Sigmoid colon (tissue), 6 donors: ENCODE measurements at regions not wholly inside any gene's neighbourhood (a gene's known extent, or its start where the extent isn't known, plus 50 kb on each side); places are given as distances from the start of the nearest gene placed in this dataset.
"Not testable (repeated sequence)": the region's sequence is repeated elsewhere in the genome, so short reads cannot be mapped to it uniquely, and the experiment has no call there.

Experiments used
- DNase-seq: peaks from one replicate; pipeline ENCODE4 v3.0.0-alpha.2; 2019
- H3K27ac ChIP-seq, 4 donors: fragments of 200-600 bp; sonication (generic); one replicate each; pipeline ENCODE4 v1.5.1; 2016 to 2019; ENCODE audit warnings: mild to moderate bottlenecking in 1 of 4
- H3K27me3 ChIP-seq, 3 donors: fragments of 200-600 bp; sonication (generic); one replicate each; pipeline ENCODE4 v1.5.1; 2019; ENCODE audit warnings: mild to moderate bottlenecking in 1 of 3
- H3K36me3 ChIP-seq, 4 donors: fragments of 200-600 bp; sonication (generic); one replicate each; pipeline ENCODE4 v1.5.1; 2016 to 2019
- H3K4me1 ChIP-seq, 4 donors: fragments of 200-600 bp; sonication (generic); one replicate each; pipeline ENCODE4 v1.5.1; 2017 to 2019
- H3K4me3 ChIP-seq, 4 donors: fragments of 200-600 bp; sonication (generic); one replicate each; pipeline ENCODE4 v1.5.1; 2017 to 2019; ENCODE audit warnings: mild to moderate bottlenecking in 2 of 4, moderate library complexity in 1 of 4
- H3K9me3 ChIP-seq, 4 donors: fragments of 200-600 bp in 3 of 4; sonication (generic) in 3 of 4; one replicate each; pipeline versions ENCODE4 v1.5.1 to v1.6.1; 2013 to 2019
- CTCF ChIP-seq, 4 experiments: fragments of 450-650 bp in 3 of 4; fragments of 200-600 bp in 1 of 4; IDR thresholded peaks; one replicate each; pipeline ENCODE4 v1.5.1; 2016 to 2019; ENCODE audit warnings: antibody characterized with exemption in 4 of 4, mild to moderate bottlenecking in 3 of 4, moderate library complexity in 2 of 4
- EP300 ChIP-seq, 4 donors: sonication (generic); formaldehyde crosslinking; IDR thresholded peaks; one replicate each; pipeline ENCODE4 v1.6.1; 2017; ENCODE audit warnings: antibody characterized with exemption in 4 of 4
- POLR2A ChIP-seq, 2 donors: fragments of 450-650 bp; IDR thresholded peaks; one replicate each; pipeline ENCODE4 v1.6.1; 2016; ENCODE audit warnings: antibody characterized with exemption in 2 of 2, mild to moderate bottlenecking in 2 of 2, moderate library complexity in 2 of 2
- POLR2AphosphoS5 ChIP-seq, 4 donors: sonication (generic); formaldehyde crosslinking; IDR thresholded peaks; one replicate each; pipeline ENCODE4 v1.6.1; 2017; ENCODE audit warnings: antibody characterized with exemption in 4 of 4
- WGBS, 2 donors: extraction: QIAGEN DNeasy Blood & Tissue Kit; methylation state at CpG; one replicate each; pipeline ENCODE4 v1.1.7; 2013; 5-methylcytosine and 5-hydroxymethylcytosine counted together
- intact Hi-C: fragments of 100-400 bp; cut with DNase I; formaldehyde crosslinking; loops from one replicate; pipeline ENCODE4 v1.15.1; 2023
- donor health status: healthy with polysubstance abuse.
- donor health status: healthy.

GRCh38 chr17:6373599-6373998 is 61.3 kb downstream of the AIPL1 start:
- H3K27me3 ChIP-seq, DNase-seq, H3K4me3 ChIP-seq, H3K4me1 ChIP-seq, H3K27ac ChIP-seq, H3K9me3 ChIP-seq, H3K36me3 ChIP-seq, intact Hi-C loops: not testable (repeated sequence)
- WGBS, 2 donors, result 86% methylated on average over 4 of the region's 4 CpGs

- DNase-seq, result no peak
- H3K9me3 ChIP-seq, result no peaks in the 10 kb centered on the region
- H3K27me3 ChIP-seq, result peaks cover 0 to 6% (median 0%) of the 10 kb centered on the region in 3 donors
- no peak overlapping the region for H3K4me3 ChIP-seq
- intact Hi-C loops, result no loop called here
- H3K27ac ChIP-seq, result no peak overlapping the region
- no peaks in the 10 kb centered on the region for H3K36me3 ChIP-seq
- no peaks in the 10 kb centered on the region for H3K4me1 ChIP-seq
- TF ChIP-seq POLR2A (IDR thresholded peaks at IDR 0.05) (no peak), POLR2AphosphoS5 (IDR thresholded peaks at IDR 0.05) (no peak), EP300 (IDR thresholded peaks at IDR 0.05) (no peak), CTCF (IDR thresholded peaks at IDR 0.05) (no peak)
- 47 to 69% methylated on average over 2 of the region's 2 CpGs for WGBS, 2 donors
Observed at GRCh38 chr17:6366221-6366666, 68.7 kb downstream of the AIPL1 start.

GRCh38 chr17:6365200-6365943 is 69.5 kb downstream of the AIPL1 start:
- Histone ChIP-seq H3K36me3 (no peaks in the 10 kb centered on the region), H3K27ac (no peak overlapping the region), H3K4me3 (no peak overlapping the region), H3K27me3 (peaks cover 0 to 6% (median 0%) of the 10 kb centered on the region in 3 donors), H3K4me1 (no peaks in the 10 kb centered on the region), H3K9me3 (no peaks in the 10 kb centered on the region)
- no peak for DNase-seq
- no peak for TF ChIP-seq EP300 (IDR thresholded peaks at IDR 0.05)
- no peak for TF ChIP-seq POLR2AphosphoS5 (IDR thresholded peaks at IDR 0.05)
- TF ChIP-seq POLR2A (IDR thresholded peaks at IDR 0.05), result no peak
- TF ChIP-seq CTCF (IDR thresholded peaks at IDR 0.05), result no peak
- intact Hi-C loops, result no loop called here
- 29% methylated on average over 13 of the region's 13 CpGs for WGBS, 2 donors

- H3K4me1 ChIP-seq, result no peaks in the 10 kb centered on the region
- no peak for DNase-seq
- no peak overlapping the region for H3K4me3 ChIP-seq
- no peaks in the 10 kb centered on the region for H3K9me3 ChIP-seq
- intact Hi-C loops, result no loop called here
- 65 to 78% methylated on average over 5 of the region's 5 CpGs for WGBS, 2 donors
- H3K27me3 ChIP-seq, result peaks cover 0 to 6% (median 0%) of the 10 kb centered on the region in 3 donors
- no peak overlapping the region for H3K27ac ChIP-seq
- TF ChIP-seq CTCF (IDR thresholded peaks at IDR 0.05), result no peak
- TF ChIP-seq POLR2A (IDR thresholded peaks at IDR 0.05), result no peak
- no peak for TF ChIP-seq EP300 (IDR thresholded peaks at IDR 0.05)
- TF ChIP-seq POLR2AphosphoS5 (IDR thresholded peaks at IDR 0.05), result no peak
- H3K36me3 ChIP-seq, result no peaks in the 10 kb centered on the region
Observed at GRCh38 chr17:6361733-6362132, 73.2 kb downstream of the AIPL1 start.

- H3K4me3 ChIP-seq, result no peak overlapping the region
- H3K27ac ChIP-seq, result no peak overlapping the region
- no peaks in the 10 kb centered on the region for H3K9me3 ChIP-seq
- H3K36me3 ChIP-seq, result no peaks in the 10 kb centered on the region
- 75 to 86% methylated on average over 3 of the region's 3 CpGs for WGBS, 2 donors
- H3K4me1 ChIP-seq, result no peaks in the 10 kb centered on the region
- H3K27me3 ChIP-seq, result peaks cover 0 to 6% (median 0%) of the 10 kb centered on the region in 3 donors
- TF ChIP-seq EP300 (IDR thresholded peaks at IDR 0.05) (no peak), POLR2AphosphoS5 (IDR thresholded peaks at IDR 0.05) (no peak), CTCF (IDR thresholded peaks at IDR 0.05) (no peak), POLR2A (IDR thresholded peaks at IDR 0.05) (no peak)
- no peak for DNase-seq
- intact Hi-C loops, result no loop called here
Observed at GRCh38 chr17:6358131-6358530, 76.8 kb downstream of the AIPL1 start.
